ENCODE measurements at regions not wholly inside any gene's neighbourhood (a gene's known extent, or its start where the extent isn't known, plus 50 kb on each side); places are given as distances from the start of the nearest gene placed in this dataset.

DNA sequence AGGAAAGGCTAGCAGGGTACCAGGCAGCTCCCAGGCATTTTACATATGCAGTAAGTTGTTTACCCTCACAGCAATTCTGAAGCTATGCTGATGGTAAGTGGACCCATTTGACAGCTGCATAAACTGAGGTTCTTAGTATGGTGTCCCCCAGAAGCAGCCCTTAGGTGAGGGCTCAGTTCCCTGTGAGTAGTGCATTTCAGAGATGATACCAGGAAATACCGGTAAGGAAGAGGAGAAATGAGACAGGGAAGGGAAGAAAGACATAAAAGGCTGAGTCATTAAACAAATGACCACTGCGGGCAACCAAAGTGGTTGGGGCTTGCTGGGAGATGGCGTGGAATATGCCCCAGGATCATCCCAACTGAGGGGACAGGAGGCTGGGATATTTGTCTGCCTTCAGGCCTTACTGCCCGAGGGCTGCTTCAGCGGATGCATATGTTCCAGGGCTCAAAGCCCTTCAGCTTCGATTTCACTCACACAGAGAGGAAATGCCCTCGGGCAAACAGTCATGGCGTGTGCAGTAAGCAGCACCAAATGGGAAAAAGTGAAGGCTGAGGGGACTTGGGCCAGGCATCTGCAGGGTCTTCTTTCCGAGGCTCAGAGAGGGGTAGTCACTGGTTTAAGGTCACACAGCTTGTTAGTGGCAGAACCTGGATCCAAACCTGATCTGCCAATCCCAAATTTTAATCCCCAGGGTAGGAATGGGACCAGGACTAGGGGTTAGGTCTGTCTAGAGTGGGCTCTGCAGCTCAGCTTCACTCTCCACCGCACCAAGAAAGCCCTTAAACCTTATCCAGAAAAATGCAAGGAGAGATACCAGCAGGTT is 133.7 kb upstream of the RUNX3 start:
- intact Hi-C loops (cut with DNase I), result no loop called here
- DNase-seq, result peak; percentile 31

GRCh38 chr1:25062621-25063255 is 132.7 kb upstream of the RUNX3 start:
- TF ChIP-seq, protein P1, sequence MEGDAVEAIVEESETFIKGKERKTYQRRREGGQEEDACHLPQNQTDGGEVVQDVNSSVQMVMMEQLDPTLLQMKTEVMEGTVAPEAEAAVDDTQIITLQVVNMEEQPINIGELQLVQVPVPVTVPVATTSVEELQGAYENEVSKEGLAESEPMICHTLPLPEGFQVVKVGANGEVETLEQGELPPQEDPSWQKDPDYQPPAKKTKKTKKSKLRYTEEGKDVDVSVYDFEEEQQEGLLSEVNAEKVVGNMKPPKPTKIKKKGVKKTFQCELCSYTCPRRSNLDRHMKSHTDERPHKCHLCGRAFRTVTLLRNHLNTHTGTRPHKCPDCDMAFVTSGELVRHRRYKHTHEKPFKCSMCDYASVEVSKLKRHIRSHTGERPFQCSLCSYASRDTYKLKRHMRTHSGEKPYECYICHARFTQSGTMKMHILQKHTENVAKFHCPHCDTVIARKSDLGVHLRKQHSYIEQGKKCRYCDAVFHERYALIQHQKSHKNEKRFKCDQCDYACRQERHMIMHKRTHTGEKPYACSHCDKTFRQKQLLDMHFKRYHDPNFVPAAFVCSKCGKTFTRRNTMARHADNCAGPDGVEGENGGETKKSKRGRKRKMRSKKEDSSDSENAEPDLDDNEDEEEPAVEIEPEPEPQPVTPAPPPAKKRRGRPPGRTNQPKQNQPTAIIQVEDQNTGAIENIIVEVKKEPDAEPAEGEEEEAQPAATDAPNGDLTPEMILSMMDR (IDR thresholded peaks at IDR 0.05), result no peak
- no peak for ATAC-seq
- Histone ChIP-seq H3K27ac (no peak overlapping the region), H3K4me3 (no peak overlapping the region), H3K4me1 (peaks cover 10% of the 10 kb centered on the region), H3K9me3 (no peaks in the 10 kb centered on the region), H3K36me3 (no peaks in the 10 kb centered on the region), H3K27me3 (no peaks in the 10 kb centered on the region)
- peak; percentile 40 for DNase-seq
- intact Hi-C loops (cut with DNase I), result no loop called here

More for the DNA sequence above, 133.7 kb upstream of the RUNX3 start:
- Histone ChIP-seq H3K4me1 (peaks cover 10% of the 10 kb centered on the region), H3K27ac (no peak overlapping the region), H3K4me3 (no peak overlapping the region), H3K9me3 (no peaks in the 10 kb centered on the region), H3K36me3 (no peaks in the 10 kb centered on the region), H3K27me3 (no peaks in the 10 kb centered on the region)
- TF ChIP-seq, protein P1 (IDR thresholded peaks at IDR 0.05), result no peak
- ATAC-seq, result no peak

DNA sequence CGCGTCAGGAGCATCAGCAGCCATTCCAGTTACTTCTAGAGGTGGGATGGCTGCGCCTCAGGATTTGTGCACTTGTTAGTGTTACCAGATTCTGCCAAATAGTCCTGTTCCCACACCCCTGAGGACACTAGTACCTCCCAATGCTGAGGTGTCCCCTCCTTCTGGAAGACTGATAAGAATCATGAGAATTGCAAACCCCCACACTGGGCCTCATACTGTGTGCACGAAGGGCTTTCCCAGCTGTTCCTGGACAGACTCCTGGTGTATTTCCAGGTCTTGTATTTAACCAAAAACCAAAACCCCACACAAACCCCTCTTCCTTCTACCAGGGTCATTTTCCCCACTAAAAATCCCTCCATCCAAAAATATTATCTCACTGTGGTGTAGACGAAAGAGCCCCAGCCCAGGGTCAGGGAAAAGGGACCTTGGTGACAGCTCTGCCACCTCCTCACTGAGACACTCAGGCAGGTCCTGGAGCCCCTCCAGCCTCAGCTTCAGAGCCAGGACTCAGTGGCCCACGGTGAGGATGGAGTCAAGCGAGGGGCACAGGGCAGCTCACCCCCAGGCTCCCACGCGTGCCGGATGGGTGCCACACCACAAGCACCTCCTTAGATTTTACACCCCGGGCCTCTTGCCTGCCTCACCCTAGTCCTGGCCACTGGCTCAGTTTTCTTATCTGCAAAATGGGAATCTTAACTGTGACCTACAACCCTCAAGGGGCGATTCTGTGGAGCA is 131.4 kb upstream of the RUNX3 start:
- Histone ChIP-seq H3K9me3 (no peaks in the 10 kb centered on the region), H3K4me3 (no peak overlapping the region), H3K27ac (no peak overlapping the region), H3K27me3 (peaks cover 3% of the 10 kb centered on the region), H3K36me3 (no peaks in the 10 kb centered on the region), H3K4me1 (peaks cover 10% of the 10 kb centered on the region)
- TF ChIP-seq, protein P1 (IDR thresholded peaks at IDR 0.05), result no peak
- ATAC-seq, result no peak
- intact Hi-C loops (cut with DNase I), result no loop called here
- DNase-seq, result peak; percentile 46

DNA sequence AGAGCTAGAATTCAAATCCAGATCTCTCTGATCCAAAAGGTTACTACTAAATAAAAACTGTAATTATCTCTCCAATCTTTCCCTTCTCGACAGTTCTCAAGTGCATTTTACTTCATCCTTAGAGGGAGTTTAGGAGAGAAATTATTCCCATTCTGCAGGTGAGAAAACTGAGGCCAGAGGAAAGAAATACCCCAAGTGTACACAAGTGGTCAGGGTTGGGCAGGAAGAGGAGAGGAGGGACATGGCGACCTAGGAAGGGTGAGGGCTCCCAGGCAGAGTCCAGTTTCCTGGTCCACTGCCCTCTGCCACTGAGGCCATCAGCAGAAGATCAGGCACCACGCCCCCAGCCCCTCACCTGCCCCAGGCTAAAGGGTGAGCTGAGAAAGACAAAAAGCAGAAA is 127.1 kb upstream of the RUNX3 start:
- no peaks in the 10 kb centered on the region for H3K36me3 ChIP-seq
- H3K27me3 ChIP-seq, result peaks cover 6% of the 10 kb centered on the region
- no peaks in the 10 kb centered on the region for H3K9me3 ChIP-seq
- DNase-seq, result no peak
- H3K4me3 ChIP-seq, result no peak overlapping the region
- H3K27ac ChIP-seq, result no peak overlapping the region
- intact Hi-C loops (cut with DNase I), result no loop called here
- TF ChIP-seq, protein P1 (IDR thresholded peaks at IDR 0.05), result no peak
- ATAC-seq, result no peak
- no peaks in the 10 kb centered on the region for H3K4me1 ChIP-seq

DNA sequence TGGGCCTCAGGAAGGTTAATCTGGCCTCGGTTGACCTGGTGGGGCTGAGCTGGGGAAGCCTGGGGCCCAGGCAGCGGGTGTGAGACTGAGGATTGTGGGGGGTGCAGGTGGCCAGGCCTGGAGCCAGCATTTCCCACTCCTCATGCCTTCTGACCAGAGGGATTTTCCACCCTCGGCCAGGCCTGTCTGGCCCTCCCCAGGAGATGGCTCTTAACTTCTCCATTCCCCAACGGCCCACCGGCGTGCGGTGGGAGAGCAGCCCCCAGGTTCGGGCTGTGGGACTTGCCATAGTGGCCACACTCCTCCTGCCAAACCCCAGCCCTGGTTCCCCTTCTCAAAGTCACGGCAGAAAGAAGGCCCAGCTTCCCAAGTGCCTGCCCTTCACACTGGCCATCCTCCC is 126.5 kb upstream of the RUNX3 start:
- H3K9me3 ChIP-seq, result no peaks in the 10 kb centered on the region
- TF ChIP-seq, protein P1 (IDR thresholded peaks at IDR 0.05), result no peak
- no peaks in the 10 kb centered on the region for H3K36me3 ChIP-seq
- no peak overlapping the region for H3K4me3 ChIP-seq
- H3K4me1 ChIP-seq, result no peaks in the 10 kb centered on the region
- H3K27me3 ChIP-seq, result peaks cover 6% of the 10 kb centered on the region
- DNase-seq, result no peak
- ATAC-seq, result no peak
- no peak overlapping the region for H3K27ac ChIP-seq
- intact Hi-C loops (cut with DNase I), result no loop called here

All from upper lobe of right lung (tissue), 1 donor.